C4-2B (cell line): ENCODE measurements at regions not wholly inside any gene's neighbourhood (a gene's known extent, or its start where the extent isn't known, plus 50 kb on each side); places are given as distances from the start of the nearest gene placed in this dataset.

Experiments used
- H3K27ac ChIP-seq: fragments of 450-650 bp; 2 replicates; pipeline ENCODE4 v1.5.1; 2017
- CTCF ChIP-seq: fragments of 450-650 bp; conservative IDR thresholded peaks from 2 replicates; pipeline ENCODE4 v1.5.1; 2017; ENCODE audit warnings: mild to moderate bottlenecking
- ZFX ChIP-seq: fragments of 450-650 bp; IDR thresholded peaks from 2 replicates; pipeline ENCODE4 v1.6.1; 2017

- TF ChIP-seq CTCF (no peak), ZFX (no peak)
- H3K27ac ChIP-seq = no peak overlapping the region
Observed at GRCh38 chr10:58991856-58992255, 184.6 kb upstream of the PHYHIPL start.

GRCh38 chr10:58992830-58993460 lies 183.5 kb upstream of the PHYHIPL start:
- no peak overlapping the region for H3K27ac ChIP-seq
- TF ChIP-seq CTCF = no peak
- no peak for TF ChIP-seq ZFX

GRCh38 chr10:58993480-58994221 lies 182.8 kb upstream of the PHYHIPL start:
- no peak overlapping the region for H3K27ac ChIP-seq
- TF ChIP-seq ZFX (no peak), CTCF (no peak)

- no peak for TF ChIP-seq ZFX
- no peak for TF ChIP-seq CTCF
- H3K27ac ChIP-seq = no peak overlapping the region
Observed at GRCh38 chr10:58994226-58995057, 182.0 kb upstream of the PHYHIPL start.

GRCh38 chr10:58995058-58995596 lies 181.3 kb upstream of the PHYHIPL start:
- TF ChIP-seq CTCF = no peak
- no peak for TF ChIP-seq ZFX
- H3K27ac ChIP-seq = no peak overlapping the region

- no peak overlapping the region for H3K27ac ChIP-seq
- TF ChIP-seq CTCF (no peak), ZFX (no peak)
Observed at GRCh38 chr10:58996063-58996462, 180.4 kb upstream of the PHYHIPL start.

- no peak for TF ChIP-seq ZFX
- no peak for TF ChIP-seq CTCF
- no peak overlapping the region for H3K27ac ChIP-seq
Observed at GRCh38 chr10:58996866-58997265, 179.6 kb upstream of the PHYHIPL start.
